ENCODE measurements at regions not wholly inside any gene's neighbourhood (a gene's known extent, or its start where the extent isn't known, plus 50 kb on each side); places are given as distances from the start of the nearest gene placed in this dataset.

DNA sequence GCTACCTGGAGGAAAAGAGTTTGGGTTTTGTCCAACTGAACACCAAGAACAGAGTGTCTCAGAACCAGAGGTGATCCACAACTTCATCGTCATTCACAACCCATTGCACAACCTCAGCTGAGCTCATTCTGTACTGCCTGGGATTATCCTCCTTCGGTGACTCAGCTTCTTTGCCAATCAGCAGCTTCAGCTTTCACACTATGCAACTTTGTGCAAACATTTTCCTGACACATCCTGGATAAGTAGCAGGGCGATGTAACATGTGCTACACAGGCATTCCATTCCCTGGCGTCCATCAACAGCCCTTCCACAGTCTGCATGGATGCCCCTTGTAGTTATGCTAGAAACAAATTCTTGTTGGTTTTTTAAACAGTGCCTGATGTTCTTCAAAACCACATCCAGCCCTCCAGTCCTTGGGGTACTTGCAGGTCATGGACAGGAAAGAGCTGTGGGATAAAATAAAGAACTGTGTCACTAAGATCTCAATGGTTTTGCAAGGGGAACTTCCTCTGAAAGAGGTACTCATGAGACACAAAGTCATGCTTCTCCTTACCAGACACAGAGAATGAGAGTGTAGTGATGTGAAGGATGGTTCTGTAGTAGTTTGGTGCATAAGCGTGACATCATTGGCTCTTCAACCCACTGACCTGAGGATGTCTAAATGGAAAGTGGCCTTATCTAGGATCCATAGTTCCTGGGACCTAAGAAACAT is 478.5 kb downstream of the KIF20B start:
- TF ChIP-seq CTCF (IDR thresholded peaks at IDR 0.05 in 4 of 5, conservative IDR thresholded peaks at IDR 0.05 in 1 of 5) (no peak), POLR2A (IDR thresholded peaks at IDR 0.05) (no peak)

Data from gastrocnemius medialis (tissue), 4 donors.